GM19035 (cell line): ENCODE measurements at regions not wholly inside any gene's neighbourhood (a gene's known extent, or its start where the extent isn't known, plus 50 kb on each side); places are given as distances from the start of the nearest gene placed in this dataset.

Experiments
- ATAC-seq: cut with Tn5 transposase; IDR thresholded peaks from one replicate; pipeline ENCODE4 v1.9.1; 2021; ENCODE audit not compliant: unreplicated experiment

DNA sequence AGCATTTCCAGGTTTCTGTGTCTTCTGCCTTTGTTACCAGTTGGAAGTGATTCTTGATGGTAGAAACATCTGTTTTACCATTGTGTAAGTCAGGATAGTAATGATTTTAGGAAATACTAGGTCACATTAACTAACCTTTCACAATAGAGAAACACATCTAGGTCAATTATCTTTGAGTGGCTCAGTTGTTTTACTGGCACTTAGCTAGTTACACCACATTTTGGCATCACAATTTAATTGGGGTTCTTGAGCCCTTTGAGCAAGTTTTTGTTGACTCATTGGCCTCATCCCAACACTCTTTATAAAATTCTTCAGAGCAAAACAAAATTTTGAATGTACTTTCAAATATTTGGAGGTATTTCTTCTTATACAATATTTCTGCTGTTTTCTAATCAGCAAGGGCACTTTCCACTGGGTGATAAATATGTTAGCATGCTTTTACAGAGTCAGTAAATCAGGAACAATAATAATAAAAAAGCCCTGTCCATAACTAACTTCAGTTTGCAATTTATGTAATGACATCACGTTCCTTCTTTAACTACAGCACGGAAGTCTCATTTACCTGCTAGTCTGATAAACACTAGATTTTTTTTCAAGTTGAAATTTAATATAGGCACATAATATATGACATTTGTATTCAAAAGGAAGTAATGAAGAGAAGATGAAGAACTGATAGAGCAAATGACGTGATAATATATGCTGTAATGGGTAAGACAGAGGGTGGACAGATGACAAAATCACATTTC, 64.8 kb upstream of the GK2 start:
- ATAC-seq: no peak

DNA sequence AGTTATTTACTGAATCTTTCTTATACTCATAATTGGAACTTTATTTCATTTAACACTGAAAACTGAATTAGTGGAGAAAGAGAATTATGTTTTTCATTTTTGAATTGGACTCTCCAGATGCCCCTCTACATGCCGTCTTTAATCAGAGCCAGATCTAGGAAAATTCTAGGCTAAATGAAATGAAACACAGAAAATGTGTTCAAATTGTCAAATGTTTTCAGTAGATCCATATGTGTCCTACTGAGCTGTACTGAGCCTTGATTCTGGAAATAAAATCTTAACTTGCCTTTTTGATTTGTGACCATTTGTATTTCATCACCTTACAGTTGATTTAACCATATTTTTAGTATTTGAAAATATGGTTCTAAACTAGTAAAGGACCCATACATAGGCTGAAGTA, 64.0 kb upstream of the GK2 start:
- no peak for ATAC-seq

DNA sequence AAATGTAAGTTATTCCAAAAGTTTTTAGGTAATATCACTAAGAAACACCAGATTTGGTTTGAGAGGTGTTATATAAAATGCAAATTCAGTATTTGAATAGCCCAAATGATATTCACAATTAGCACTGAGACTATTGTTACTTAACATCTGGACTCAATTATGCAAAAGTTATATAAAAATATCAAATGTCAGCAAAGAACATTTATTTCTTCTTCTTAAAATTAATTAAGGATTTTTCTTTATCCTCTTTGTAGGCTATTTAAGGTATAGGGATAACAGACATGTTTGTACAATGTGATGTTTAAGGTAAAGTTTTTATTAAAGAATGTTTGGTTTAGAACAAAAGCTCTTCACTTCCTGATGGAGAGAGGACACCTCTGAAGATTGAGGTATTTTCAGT, 63.3 kb upstream of the GK2 start:
- ATAC-seq: no peak

DNA sequence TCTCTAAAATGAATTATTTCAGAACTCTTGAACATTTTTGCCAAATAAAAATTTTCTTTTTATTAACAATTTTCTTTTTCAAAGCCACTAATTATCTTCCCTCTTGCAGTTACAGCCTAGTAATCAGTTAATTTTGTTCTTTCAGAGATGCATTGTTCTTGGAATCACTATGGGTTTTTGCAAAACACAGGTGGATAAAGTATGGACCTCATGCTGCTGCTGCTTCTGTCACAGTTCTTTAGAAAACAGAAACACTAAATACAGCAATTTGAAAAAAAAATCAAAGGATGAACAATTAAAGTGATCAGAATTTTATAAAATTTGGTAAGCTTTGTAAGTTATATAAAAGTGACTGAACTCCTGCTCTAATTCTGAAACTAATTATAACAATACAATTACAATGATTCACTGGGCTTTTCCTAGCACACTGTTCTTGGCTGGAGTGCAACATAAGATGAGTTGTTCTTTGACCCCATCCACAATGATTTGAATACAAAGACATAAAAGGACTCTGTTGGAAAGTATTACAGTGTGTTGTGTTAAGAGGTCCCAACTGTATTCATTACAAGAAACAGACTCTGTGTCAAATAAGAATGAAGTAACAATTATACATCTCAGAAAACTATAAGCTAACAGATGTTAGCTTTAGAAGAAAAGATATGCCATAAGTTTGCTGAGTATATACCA, 59.4 kb upstream of the GK2 start:
- ATAC-seq: no peak

DNA sequence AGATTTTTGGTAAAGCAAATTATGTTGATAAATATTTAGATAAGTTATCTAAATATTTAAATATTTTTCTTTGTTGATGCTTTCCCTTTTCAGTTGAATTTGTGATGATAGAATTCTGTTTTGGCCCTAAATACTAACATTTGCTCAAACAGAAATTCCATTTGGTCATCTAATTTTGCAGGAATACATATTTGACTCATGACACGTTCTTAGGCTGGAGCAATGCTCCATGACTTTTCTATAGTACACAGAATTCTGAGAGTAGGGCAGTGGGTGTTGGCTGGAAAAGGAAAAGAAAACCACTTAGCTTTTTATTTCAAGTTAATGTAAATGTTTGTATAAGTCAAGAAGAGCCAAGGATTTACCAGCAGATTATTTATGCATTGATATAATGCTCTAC, 58.6 kb upstream of the GK2 start:
- no peak for ATAC-seq
